Upper lobe of left lung (tissue), 6 donors: ENCODE measurements at regions not wholly inside any gene's neighbourhood (a gene's known extent, or its start where the extent isn't known, plus 50 kb on each side); places are given as distances from the start of the nearest gene placed in this dataset.
A peak's percentile ranks its signal among the peaks of the same experiment; 100 is the strongest.

ENCODE experiments used
- ATAC-seq, 2 donors: fragments of 200-7000 bp; cut with Tn5 transposase; one replicate each; pipeline ENCODE4 v1.9.1; 2022; ENCODE audit warnings: mild to moderate bottlenecking in 2 of 2, moderate library complexity in 2 of 2; ENCODE audit not compliant: low FRiP score in 2 of 2
- DNase-seq, 2 donors: peaks; one replicate each; pipeline ENCODE4 v3.0.0-alpha.2; 2019 to 2020
- H3K27ac ChIP-seq, 4 donors: fragments of 200-600 bp; sonication (generic); one replicate each; pipeline ENCODE4 v1.5.1; 2016 to 2019
- H3K27me3 ChIP-seq, 4 donors: fragments of 200-600 bp; sonication (generic); one replicate each; pipeline ENCODE4 v1.5.1; 2017 to 2019
- H3K36me3 ChIP-seq, 4 donors: fragments of 200-600 bp; sonication (generic); one replicate each; pipeline ENCODE4 v1.5.1; 2016 to 2019
- H3K4me1 ChIP-seq, 4 donors: fragments of 200-600 bp; sonication (generic); one replicate each; pipeline ENCODE4 v1.5.1; 2018 to 2019
- H3K4me3 ChIP-seq, 4 donors: fragments of 200-600 bp; sonication (generic); one replicate each; pipeline ENCODE4 v1.5.1; 2017 to 2019; ENCODE audit warnings: mild to moderate bottlenecking in 2 of 4, moderate library complexity in 1 of 4
- H3K9me3 ChIP-seq, 4 donors: fragments of 200-600 bp; sonication (generic); one replicate each; pipeline ENCODE4 v1.5.1; 2018 to 2019
- CTCF ChIP-seq, 6 experiments: fragments of 450-650 bp in 4 of 6; fragments of 200-600 bp in 2 of 6; sonication (generic) in 2 of 6; IDR thresholded peaks; one replicate each; pipeline ENCODE4 v1.5.1; 2016 to 2019; ENCODE audit warnings: antibody characterized with exemption in 6 of 6
- EP300 ChIP-seq, 4 donors: sonication (generic); formaldehyde crosslinking; IDR thresholded peaks; one replicate each; pipeline ENCODE4 v1.5.1; 2017; ENCODE audit warnings: antibody characterized with exemption in 4 of 4, control low read depth in 2 of 4
- POLR2A ChIP-seq, 4 donors: fragments of 450-650 bp; IDR thresholded peaks; one replicate each; pipeline ENCODE4 v1.5.1; 2016 to 2017; ENCODE audit warnings: antibody characterized with exemption in 4 of 4, mild to moderate bottlenecking in 2 of 4
- POLR2AphosphoS5 ChIP-seq, 2 donors: sonication (generic); formaldehyde crosslinking; IDR thresholded peaks; one replicate each; pipeline ENCODE4 v1.5.1; 2017; ENCODE audit warnings: antibody characterized with exemption in 2 of 2
- WGBS, 2 donors: methylation state at CpG; one replicate each; pipeline ENCODE4 v1.1.5; 2017 to 2018; 5-methylcytosine and 5-hydroxymethylcytosine counted together
- donor health status: DM: no; HTN: no; CAD: no; lungs with moderate emphysema.
- donor health status: DM: no; HTN: yes; CAD: no; lungs with severe emphysema.

GRCh38 chrX:68898598-68898997, 69.8 kb downstream of the EFNB1 start:
- 89 to 92% methylated on average over 8 of the region's 8 CpGs for WGBS, 2 donors
- H3K27ac ChIP-seq = no peak overlapping the region
- H3K4me1 ChIP-seq = peaks cover 6 to 17% (median 15%) of the 10 kb centered on the region in 4 donors
- H3K9me3 ChIP-seq = no peaks in the 10 kb centered on the region
- DNase-seq (no peak), ATAC-seq (no peak)
- TF ChIP-seq CTCF (IDR thresholded peaks at IDR 0.05) = no peak
- TF ChIP-seq POLR2A (IDR thresholded peaks at IDR 0.05) = no peak
- no peak for TF ChIP-seq POLR2AphosphoS5 (IDR thresholded peaks at IDR 0.05)
- no peak for TF ChIP-seq EP300 (IDR thresholded peaks at IDR 0.05)
- no peaks in the 10 kb centered on the region for H3K27me3 ChIP-seq
- H3K36me3 ChIP-seq = no peaks in the 10 kb centered on the region
- H3K4me3 ChIP-seq = no peak overlapping the region

- ATAC-seq (no peak), DNase-seq (no peak)
- H3K4me1 ChIP-seq = peaks cover 6 to 17% (median 15%) of the 10 kb centered on the region in 4 donors
- no peak for TF ChIP-seq CTCF (IDR thresholded peaks at IDR 0.05)
- no peak for TF ChIP-seq EP300 (IDR thresholded peaks at IDR 0.05)
- TF ChIP-seq POLR2AphosphoS5 (IDR thresholded peaks at IDR 0.05) = no peak
- no peak for TF ChIP-seq POLR2A (IDR thresholded peaks at IDR 0.05)
- H3K4me3 ChIP-seq = no peak overlapping the region
- WGBS, 2 donors = 70 to 71% methylated on average over 2 to 6 of the region's 8 CpGs
- H3K9me3 ChIP-seq = no peaks in the 10 kb centered on the region
- no peaks in the 10 kb centered on the region for H3K36me3 ChIP-seq
- H3K27me3 ChIP-seq = no peaks in the 10 kb centered on the region
- H3K27ac ChIP-seq = no peak overlapping the region
Measured at GRCh38 chrX:68897118-68897945, 68.5 kb downstream of the EFNB1 start.

- H3K36me3 ChIP-seq = no peaks in the 10 kb centered on the region
- H3K27ac ChIP-seq = no peak overlapping the region
- H3K4me3 ChIP-seq = no peak overlapping the region
- no peak for TF ChIP-seq EP300 (IDR thresholded peaks at IDR 0.05)
- TF ChIP-seq POLR2AphosphoS5 (IDR thresholded peaks at IDR 0.05) = no peak
- TF ChIP-seq POLR2A (IDR thresholded peaks at IDR 0.05) = no peak
- DNase-seq (no peak), ATAC-seq (no peak)
- H3K4me1 ChIP-seq = peaks cover 6 to 17% (median 15%) of the 10 kb centered on the region in 4 donors
- no peaks in the 10 kb centered on the region for H3K27me3 ChIP-seq
- no peaks in the 10 kb centered on the region for H3K9me3 ChIP-seq
- WGBS, 2 donors = 55 to 56% methylated on average over 6 of the region's 6 CpGs
Measured at GRCh38 chrX:68896581-68896980, 67.8 kb downstream of the EFNB1 start.

GRCh38 chrX:68895778-68896177, 67.0 kb downstream of the EFNB1 start:
- Histone ChIP-seq H3K4me3 (no peak overlapping the region), H3K9me3 (no peaks in the 10 kb centered on the region), H3K36me3 (no peaks in the 10 kb centered on the region), H3K4me1 (peaks cover 6 to 17% (median 15%) of the 10 kb centered on the region in 4 donors), H3K27ac (peak overlapping the region; percentile 69 to 86 (median 82)), H3K27me3 (no peaks in the 10 kb centered on the region)
- TF ChIP-seq POLR2AphosphoS5 (IDR thresholded peaks at IDR 0.05) = no peak
- TF ChIP-seq CTCF (IDR thresholded peaks at IDR 0.05) = no peak
- TF ChIP-seq POLR2A (IDR thresholded peaks at IDR 0.05) = no peak
- no peak for TF ChIP-seq EP300 (IDR thresholded peaks at IDR 0.05)
- no peak for ATAC-seq
- DNase-seq = no peak
- WGBS, 2 donors = 39 to 68% methylated on average over 3 to 5 of the region's 5 CpGs

- H3K27me3 ChIP-seq = no peaks in the 10 kb centered on the region
- H3K4me3 ChIP-seq = peak overlapping the region in 2 of 4 donors; percentile 16 to 30
- H3K4me1 ChIP-seq = peaks cover 6 to 17% (median 15%) of the 10 kb centered on the region in 4 donors
Measured at GRCh38 chrX:68895341-68895755, 66.5 kb downstream of the EFNB1 start.

More at GRCh38 chrX:68895341-68895755, 66.5 kb downstream of the EFNB1 start:
- ATAC-seq (no peak), DNase-seq (peak in 1 of 2 donors; percentile 36)
- WGBS, 2 donors = 75% methylated on average over 4 of the region's 4 CpGs; no CpG with 5 or more reads in 1 of the 2 donors
- H3K27ac ChIP-seq = peak overlapping the region; percentile 69 to 86 (median 82)
- TF ChIP-seq CTCF (IDR thresholded peaks at IDR 0.05) (peak in 1 of 6 experiments; percentile 19), POLR2AphosphoS5 (IDR thresholded peaks at IDR 0.05) (peak in 1 of 2 donors; percentile 5), EP300 (IDR thresholded peaks at IDR 0.05) (no peak), POLR2A (IDR thresholded peaks at IDR 0.05) (no peak)
- H3K9me3 ChIP-seq = no peaks in the 10 kb centered on the region
- H3K36me3 ChIP-seq = no peaks in the 10 kb centered on the region
